Right lobe of liver (tissue), 6 donors: ENCODE measurements at regions not wholly inside any gene's neighbourhood (a gene's known extent, or its start where the extent isn't known, plus 50 kb on each side); places are given as distances from the start of the nearest gene placed in this dataset.
"Not testable (repeated sequence)": the region's sequence is repeated elsewhere in the genome, so short reads cannot be mapped to it uniquely, and the experiment has no call there.

ENCODE experiments used
- ATAC-seq, 4 donors: fragments of 200-7000 bp; cut with Tn5 transposase; one replicate each; pipeline ENCODE4 v1.9.1; 2020; ENCODE audit warnings: mild to moderate bottlenecking in 4 of 4, moderate library complexity in 4 of 4
- DNase-seq, 3 donors: peaks; one replicate each; pipeline ENCODE4 v3.0.0-alpha.2; 2020
- H3K27ac ChIP-seq, 3 donors: fragments of 200-600 bp; one replicate each; pipeline ENCODE4 v1.8.0; 2022
- H3K27me3 ChIP-seq, 2 donors: fragments of 200-600 bp; one replicate each; pipeline ENCODE4 v1.8.0; 2022
- H3K36me3 ChIP-seq, 4 donors: fragments of 200-600 bp; sonication (generic) in 1 of 4; one replicate each; pipeline versions ENCODE4 v1.5.1 to v1.8.0; 2017 to 2022; ENCODE audit warnings: control low read depth in 1 of 4
- H3K4me1 ChIP-seq, 4 donors: fragments of 200-600 bp; sonication (generic) in 1 of 4; one replicate each; pipeline versions ENCODE4 v1.5.1 to v1.8.0; 2017 to 2022; ENCODE audit warnings: control low read depth in 1 of 4
- H3K4me3 ChIP-seq, 3 donors: fragments of 200-600 bp; one replicate each; pipeline ENCODE4 v1.8.0; 2022
- H3K9me3 ChIP-seq, 4 donors: fragments of 200-600 bp; sonication (generic) in 1 of 4; one replicate each; pipeline versions ENCODE4 v1.5.1 to v1.8.0; 2017 to 2022; ENCODE audit warnings: control low read depth in 1 of 4
- CTCF ChIP-seq, 4 donors: fragments of 200-600 bp in 3 of 4; fragments of 450-650 bp in 1 of 4; IDR thresholded peaks; one replicate each; pipeline versions ENCODE4 v1.5.1 to v1.8.0; 2016 to 2022; ENCODE audit warnings: antibody characterized with exemption in 4 of 4, mild to moderate bottlenecking in 2 of 4
- POLR2A ChIP-seq: fragments of 450-650 bp; IDR thresholded peaks from one replicate; pipeline ENCODE4 v1.6.1; 2017; ENCODE audit warnings: antibody characterized with exemption, mild to moderate bottlenecking
- WGBS: methylation state at CpG from one replicate; pipeline ENCODE4 v1.1.6; 2018; ENCODE audit warnings: low coverage, low lambda C conversion rate; ENCODE audit not compliant: insufficient coverage; ENCODE audit errors: missing lambda C conversion rate; 5-methylcytosine and 5-hydroxymethylcytosine counted together
- intact Hi-C, 2 donors: fragments of 100-400 bp; cut with DNase I; formaldehyde crosslinking; loops; one replicate each; pipeline versions ENCODE4 v1.11.2 to v1.14.1; 2022
- donor health status: DM: no; HTN: yes; CAD: no.
- donor health status: DM: no; HTN: no; CAD: no.
- donor health status: DM: no; HTN: no; CAD: no.
- donor health status: DM: no; HTN: yes; CAD: no.
- donor health status: DM: no; HTN: yes; CAD: no.

GRCh38 chr2:77578354-77578753 is 56.2 kb upstream of the LRRTM4 start:
- Histone ChIP-seq H3K36me3 (no peaks in the 10 kb centered on the region), H3K27me3 (no peaks in the 10 kb centered on the region), H3K4me1 (peaks cover 0 to 7% (median 0%) of the 10 kb centered on the region in 4 donors), H3K9me3 (no peaks in the 10 kb centered on the region), H3K4me3 (no peak overlapping the region), H3K27ac (no peak overlapping the region)
- peak in 3 of 4 donors; percentile 53 to 75 (median 55) for ATAC-seq
- TF ChIP-seq POLR2A = no peak
- TF ChIP-seq CTCF (IDR thresholded peaks at IDR 0.05) = no peak
- no peak for DNase-seq
- intact Hi-C loops = no loop called here

- no peaks in the 10 kb centered on the region for H3K9me3 ChIP-seq
- ATAC-seq (no peak), DNase-seq (no peak)
- TF ChIP-seq CTCF (IDR thresholded peaks at IDR 0.05) = no peak
- no peak for TF ChIP-seq POLR2A
- H3K36me3 ChIP-seq = no peaks in the 10 kb centered on the region
- no peak overlapping the region for H3K4me3 ChIP-seq
- no peak overlapping the region for H3K27ac ChIP-seq
- intact Hi-C loops = no loop called here
- 49% methylated on average over 3 of the region's 3 CpGs for WGBS
- H3K4me1 ChIP-seq = peaks cover 0 to 7% (median 0%) of the 10 kb centered on the region in 4 donors
- H3K27me3 ChIP-seq = no peaks in the 10 kb centered on the region
Observed at GRCh38 chr2:77579076-77579769, 57.0 kb upstream of the LRRTM4 start.

GRCh38 chr2:77588438-77588837 is 66.3 kb upstream of the LRRTM4 start:
- H3K27ac ChIP-seq = no peak overlapping the region
- 75% methylated on average over 3 of the region's 3 CpGs for WGBS
- H3K4me3 ChIP-seq = no peak overlapping the region
- ATAC-seq (no peak), DNase-seq (no peak)
- TF ChIP-seq CTCF (IDR thresholded peaks at IDR 0.05) = no peak
- no peak for TF ChIP-seq POLR2A
- H3K36me3 ChIP-seq = no peaks in the 10 kb centered on the region
- no peaks in the 10 kb centered on the region for H3K9me3 ChIP-seq
- no peaks in the 10 kb centered on the region for H3K27me3 ChIP-seq
- intact Hi-C loops = no loop called here
- H3K4me1 ChIP-seq = no peaks in the 10 kb centered on the region

GRCh38 chr2:77590298-77590917 is 68.2 kb upstream of the LRRTM4 start:
- WGBS = 20% methylated on average over 1 of the region's 29 CpGs
- Histone ChIP-seq H3K4me1 (no peaks in the 10 kb centered on the region), H3K36me3 (no peaks in the 10 kb centered on the region), H3K9me3 (no peaks in the 10 kb centered on the region), H3K27me3 (no peaks in the 10 kb centered on the region), H3K4me3 (no peak overlapping the region), H3K27ac (no peak overlapping the region)
- no peak for TF ChIP-seq POLR2A
- no peak for TF ChIP-seq CTCF (IDR thresholded peaks at IDR 0.05)
- DNase-seq (peak in 1 of 3 donors; percentile 48), ATAC-seq (peak in 1 of 4 donors; percentile 27)
- intact Hi-C loops = no loop called here

GRCh38 chr2:77592955-77593354 is 70.8 kb upstream of the LRRTM4 start:
- H3K4me1 ChIP-seq, H3K9me3 ChIP-seq, H3K27me3 ChIP-seq, H3K27ac ChIP-seq, ATAC-seq, H3K36me3 ChIP-seq, intact Hi-C loops, H3K4me3 ChIP-seq: not testable (repeated sequence)
- WGBS = 78% methylated on average over 10 of the region's 24 CpGs
- peak in 1 of 3 donors; percentile 28 for DNase-seq
